IMR-90 (cell line): ENCODE measurements at regions not wholly inside any gene's neighbourhood (a gene's known extent, or its start where the extent isn't known, plus 50 kb on each side); places are given as distances from the start of the nearest gene placed in this dataset.

Experiments
- ATAC-seq: fragments of 200-7000 bp; cut with Tn5 transposase; 2 replicates; pipeline ENCODE4 v1.9.1; 2020; ENCODE audit warnings: low read depth, mild to moderate bottlenecking, moderate library complexity
- BruUV-seq: library from RNA; stranded (reverse); fragments of 400-500 nt; replicated peaks from 2 replicates; lab custom pipeline; 2021; lab: Mats Ljungman, UMichigan
- CTCF ChIA-PET: fragments of 300-600 bp; formaldehyde crosslinking; extraction: SDS; loops from one replicate; lab custom pipeline; 2021; ENCODE audit warnings: antibody characterized with exemption; lab: Yijun Ruan, JAX
- POLR2A ChIA-PET: fragments of 300-600 bp; sonication (Branson Sonifier 250); formaldehyde crosslinking; loops from one replicate; lab custom pipeline; 2022; ENCODE audit warnings: antibody characterized with exemption; ENCODE audit not compliant: unreplicated experiment; lab: Charles Lee
- DNase-seq: peaks from one replicate; pipeline ENCODE4 v3.0.0; 2013
- H2AFZ ChIP-seq: replicated peaks from 2 replicates; pipeline ENCODE3; 2013; ENCODE audit warnings: low read length, mild to moderate bottlenecking; ENCODE audit not compliant: poor library complexity
- H2AK5ac ChIP-seq: 2 replicates; pipeline ENCODE4 v1.6.1; 2013; ENCODE audit warnings: low read depth, low read length, inconsistent platforms
- H2AK9ac ChIP-seq: replicated peaks from 2 replicates; pipeline ENCODE3; 2013; ENCODE audit warnings: mild to moderate bottlenecking, low read depth, low read length, moderate library complexity; ENCODE audit not compliant: poor library complexity
- H2BK120ac ChIP-seq: 2 replicates; pipeline ENCODE4 v1.6.1; 2013; ENCODE audit warnings: low read depth, low read length, inconsistent platforms
- H2BK15ac ChIP-seq: 3 replicates; pipeline ENCODE4 v1.6.1; 2013; ENCODE audit warnings: low read depth, low read length, inconsistent platforms
- H2BK20ac ChIP-seq: 2 replicates; pipeline ENCODE4 v1.6.1; 2013; ENCODE audit warnings: low read depth, mild to moderate bottlenecking, inconsistent platforms, low read length, moderate library complexity
- H2BK5ac ChIP-seq: 2 replicates; pipeline ENCODE4 v1.6.1; 2013; ENCODE audit warnings: mild to moderate bottlenecking, low read depth, low read length, inconsistent platforms; ENCODE audit not compliant: poor library complexity, severe bottlenecking
- H3K14ac ChIP-seq: replicated peaks from 2 replicates; pipeline ENCODE4 v1.6.1; 2013; ENCODE audit warnings: low read depth, low read length, inconsistent platforms
- H3K18ac ChIP-seq: 2 replicates; pipeline ENCODE4 v1.6.1; 2013; ENCODE audit warnings: low read depth, low read length, control low read depth
- H3K23ac ChIP-seq: 2 replicates; pipeline ENCODE4 v1.6.1; 2013; ENCODE audit warnings: low read depth, low read length, inconsistent platforms
- H3K27ac ChIP-seq: 2 replicates; pipeline ENCODE4 v1.5.1; 2013; ENCODE audit warnings: mild to moderate bottlenecking, control low read depth, low read length; ENCODE audit not compliant: insufficient read depth
- H3K27me3 ChIP-seq: 2 replicates; pipeline ENCODE4 v1.6.1; 2013; ENCODE audit warnings: low read length; ENCODE audit not compliant: control insufficient read depth, insufficient read depth
- H3K36me3 ChIP-seq: 2 replicates; pipeline ENCODE4 v1.6.1; 2013; ENCODE audit warnings: low read length, mixed read lengths; ENCODE audit not compliant: control insufficient read depth, insufficient read depth
- H3K4ac ChIP-seq: 2 replicates; pipeline ENCODE4 v1.6.1; 2013; ENCODE audit warnings: low read depth, low read length, inconsistent platforms
- H3K4me1 ChIP-seq: 2 replicates; pipeline ENCODE4 v1.6.1; 2013; ENCODE audit warnings: low read length, mixed read lengths; ENCODE audit not compliant: control insufficient read depth, insufficient read depth
- H3K4me2 ChIP-seq: 2 replicates; pipeline ENCODE4 v1.6.1; 2013; ENCODE audit warnings: low read depth, mild to moderate bottlenecking, control low read depth, low read length, moderate library complexity
- H3K4me3 ChIP-seq: 2 replicates; pipeline ENCODE4 v1.5.1; 2013; ENCODE audit warnings: low read depth, mild to moderate bottlenecking, control low read depth, low read length, moderate library complexity; ENCODE audit not compliant: insufficient read depth
- H3K56ac ChIP-seq: 2 replicates; pipeline ENCODE4 v1.6.1; 2013; ENCODE audit warnings: low read length, inconsistent platforms; ENCODE audit not compliant: insufficient read depth; ENCODE audit errors: extremely low read depth
- H3K79me1 ChIP-seq, 2 experiments: 2 replicates each; pipeline ENCODE4 v1.6.1; 2013; ENCODE audit warnings: low read length in 2 of 2, inconsistent platforms in 1 of 2, low read depth in 1 of 2
- H3K9ac ChIP-seq: 2 replicates; pipeline ENCODE4 v1.6.1; 2013; ENCODE audit warnings: low read depth, low read length, control low read depth
- H3K9me1 ChIP-seq: 2 replicates; pipeline ENCODE4 v1.6.1; 2013; ENCODE audit warnings: low read length, inconsistent platforms; ENCODE audit not compliant: insufficient read depth
- H3K9me3 ChIP-seq: 2 replicates; pipeline ENCODE4 v1.6.1; 2013; ENCODE audit warnings: low read length; ENCODE audit not compliant: control insufficient read depth, insufficient read depth
- H4K20me1 ChIP-seq: 2 replicates; pipeline ENCODE4 v1.6.1; 2013; ENCODE audit warnings: low read length, inconsistent platforms; ENCODE audit not compliant: insufficient read depth
- H4K5ac ChIP-seq: 2 replicates; pipeline ENCODE4 v1.6.1; 2013; ENCODE audit warnings: mild to moderate bottlenecking, low read depth, low read length, control low read depth
- H4K8ac ChIP-seq, 2 experiments: 2 replicates each; pipeline ENCODE4 v1.6.1; 2013; ENCODE audit warnings: low read depth in 2 of 2, low read length in 2 of 2, control low read depth in 1 of 2, inconsistent platforms in 1 of 2
- H4K91ac ChIP-seq: 2 replicates; pipeline ENCODE4 v1.6.1; 2013; ENCODE audit warnings: low read depth, low read length, inconsistent platforms; ENCODE audit not compliant: insufficient read depth
- BHLHE40 ChIP-seq: fragments of 150-350 bp; IDR thresholded peaks from 2 replicates; pipeline ENCODE4 v1.6.1; 2016; ENCODE audit warnings: mild to moderate bottlenecking, low read depth, low read length
- CEBPB ChIP-seq: IDR thresholded peaks from 2 replicates; pipeline ENCODE4 v1.6.1; 2012; ENCODE audit warnings: low read depth, low read length, improper control_type of control experiment
- CHD1 ChIP-seq: IDR thresholded peaks from 2 replicates; pipeline ENCODE4 v1.6.1; 2012; ENCODE audit warnings: low read depth, low read length, improper control_type of control experiment
- CTCF ChIP-seq: conservative IDR thresholded peaks from 2 replicates; pipeline ENCODE4 v1.5.1; 2012; ENCODE audit warnings: mild to moderate bottlenecking, low read depth, low read length, improper control_type of control experiment
- ELK1 ChIP-seq: fragments of 150-350 bp; IDR thresholded peaks from 2 replicates; pipeline ENCODE4 v1.6.1; 2016; ENCODE audit warnings: low read depth, mild to moderate bottlenecking, low read length, moderate library complexity, borderline replicate concordance
- FOS ChIP-seq: fragments of 150-350 bp; IDR thresholded peaks from 2 replicates; pipeline ENCODE4 v1.6.1; 2016; ENCODE audit warnings: low read depth, low read length
- MAFK ChIP-seq: IDR thresholded peaks from 2 replicates; pipeline ENCODE4 v1.6.1; 2012; ENCODE audit warnings: low read depth, low read length, improper control_type of control experiment
- MAZ ChIP-seq: IDR thresholded peaks from 2 replicates; pipeline ENCODE4 v1.6.1; 2012; ENCODE audit warnings: low read depth, mild to moderate bottlenecking, low read length, improper control_type of control experiment, moderate library complexity, borderline replicate concordance
- NFE2L2 ChIP-seq: fragments of 150-350 bp; IDR thresholded peaks from 2 replicates; pipeline ENCODE4 v1.6.1; 2016; ENCODE audit warnings: low read depth, mild to moderate bottlenecking, low read length
- POLR2A ChIP-seq: IDR thresholded peaks from 2 replicates; pipeline ENCODE4 v1.6.1; 2012; ENCODE audit warnings: mild to moderate bottlenecking, low read depth, low read length
- RAD21 ChIP-seq: IDR thresholded peaks from 2 replicates; pipeline ENCODE4 v1.6.1; 2012; ENCODE audit warnings: low read length, improper control_type of control experiment
- RCOR1 ChIP-seq: IDR thresholded peaks from 2 replicates; pipeline ENCODE4 v1.6.1; 2012; ENCODE audit warnings: mild to moderate bottlenecking, low read length, improper control_type of control experiment; ENCODE audit not compliant: insufficient replicate concordance
- RFX5 ChIP-seq: IDR thresholded peaks from 2 replicates; pipeline ENCODE4 v1.8.0; 2012; ENCODE audit warnings: low read depth, mild to moderate bottlenecking, low read length, moderate library complexity
- SMC3 ChIP-seq: fragments of 150-350 bp; IDR thresholded peaks from 2 replicates; pipeline ENCODE4 v1.6.1; 2016; ENCODE audit warnings: low read depth, mild to moderate bottlenecking, antibody characterized with exemption, low read length, moderate library complexity
- USF2 ChIP-seq: fragments of 150-350 bp; IDR thresholded peaks from 2 replicates; pipeline ENCODE4 v1.6.1; 2017; ENCODE audit warnings: mild to moderate bottlenecking, antibody characterized with exemption, low read length, low read depth
- WGBS, 2 experiments: methylation state at CpG; one replicate each; pipeline versions ENCODE4 v1.1.5 to v1.1.7; 2013; ENCODE audit warnings: missing lambda C conversion rate in 2 of 2; ENCODE audit not compliant: insufficient read length in 1 of 2; ENCODE audit errors: extremely low coverage in 2 of 2; 5-methylcytosine and 5-hydroxymethylcytosine counted together
- dilution Hi-C: fragments of 300-500 bp; cut with HindIII; formaldehyde crosslinking; loops from one replicate; pipeline ENCODE4 v1.14.3; 2018; ENCODE audit warnings: low sequenced_read_pairs; ENCODE audit not compliant: unreplicated experiment
- in situ Hi-C: fragments of 300-500 bp; cut with MboI; formaldehyde crosslinking; loops from 3 replicates; pipeline ENCODE4 v1.14.3; 2019; ENCODE audit warnings: low sequenced_read_pairs, inconsistent platforms, mixed read lengths
- intact Hi-C: fragments of 100-400 bp; cut with micrococcal nuclease; formaldehyde crosslinking; loops from 2 replicates; pipeline ENCODE4 v1.10.0; 2022

GRCh38 chr6:28634411-28634760 is 108.7 kb downstream of the GPX5 start:
- peaks cover 7% of the 10 kb centered on the region for H3K27me3 ChIP-seq
- DNase-seq (no peak), ATAC-seq (no peak)
- H4K20me1 ChIP-seq = no peaks in the 10 kb centered on the region
- no peak overlapping the region for H2BK20ac ChIP-seq
- no peak overlapping the region for H2BK120ac ChIP-seq
- H3K9ac ChIP-seq = no peak overlapping the region
- H3K79me1 ChIP-seq = no peaks in the 10 kb centered on the region
- H3K4me3 ChIP-seq = no peak overlapping the region
- H3K14ac ChIP-seq = no peak overlapping the region
- ChIA-PET POLR2A (no interaction called here), CTCF (no interaction called here)
- no TSS peak for BruUV-seq
- H2AFZ ChIP-seq = no peak overlapping the region
- H3K27ac ChIP-seq = no peak overlapping the region
- dilution Hi-C loops = no loop called here
- no CpG with 5 or more reads among the region's 4 CpGs for WGBS, 2 experiments
- no peak overlapping the region for H3K23ac ChIP-seq
- H3K9me1 ChIP-seq = no peaks in the 10 kb centered on the region
- no peak overlapping the region for H2AK9ac ChIP-seq
- H4K91ac ChIP-seq = no peak overlapping the region
- no peaks in the 10 kb centered on the region for H3K4me1 ChIP-seq
- no peak overlapping the region for H4K8ac ChIP-seq
- H3K4ac ChIP-seq = no peak overlapping the region
- H3K4me2 ChIP-seq = peak overlapping the region; percentile 70
- H2AK5ac ChIP-seq = no peak overlapping the region
- H3K9me3 ChIP-seq = no peaks in the 10 kb centered on the region
- intact Hi-C loops = no loop called here
- no peak overlapping the region for H2BK5ac ChIP-seq
- no peak overlapping the region for H3K56ac ChIP-seq
- no peak overlapping the region for H3K18ac ChIP-seq
- no peaks in the 10 kb centered on the region for H3K36me3 ChIP-seq
- TF ChIP-seq FOS (no peak), USF2 (no peak), SMC3 (no peak), CHD1 (no peak), BHLHE40 (no peak), ELK1 (no peak), NFE2L2 (no peak), RCOR1 (no peak), MAZ (no peak), MAFK (no peak), POLR2A (no peak), RFX5 (no peak), RAD21 (no peak), CTCF (no peak), CEBPB (no peak)
- in situ Hi-C loops = no loop called here
- H2BK15ac ChIP-seq = no peak overlapping the region
- no peak overlapping the region for H4K5ac ChIP-seq
